Mucosa of descending colon (tissue), 3 donors: ENCODE measurements at regions not wholly inside any gene's neighbourhood (a gene's known extent, or its start where the extent isn't known, plus 50 kb on each side); places are given as distances from the start of the nearest gene placed in this dataset.
A peak's percentile ranks its signal among the peaks of the same experiment; 100 is the strongest.

ENCODE experiments used
- ATAC-seq: fragments of 200-7000 bp; cut with Tn5 transposase; one replicate; pipeline ENCODE4 v1.9.1; 2020; ENCODE audit warnings: mild to moderate bottlenecking, moderate library complexity
- DNase-seq, 3 donors: peaks; one replicate each; pipeline ENCODE4 v3.0.0-alpha.2; 2020
- H3K36me3 ChIP-seq: fragments of 200-600 bp; one replicate; pipeline ENCODE4 v1.8.0; 2021; ENCODE audit warnings: low read depth, mild to moderate bottlenecking
- H3K4me1 ChIP-seq: fragments of 200-600 bp; one replicate; pipeline ENCODE4 v1.8.0; 2021; ENCODE audit warnings: low read depth, mild to moderate bottlenecking
- H3K4me3 ChIP-seq: fragments of 200-600 bp; one replicate; pipeline ENCODE4 v1.8.0; 2021; ENCODE audit warnings: mild to moderate bottlenecking
- H3K9me3 ChIP-seq: fragments of 200-600 bp; one replicate; pipeline ENCODE4 v1.8.0; 2021; ENCODE audit warnings: mild to moderate bottlenecking
- CTCF ChIP-seq: fragments of 200-600 bp; IDR thresholded peaks from one replicate; pipeline ENCODE4 v1.8.0; 2022; ENCODE audit warnings: antibody characterized with exemption, mild to moderate bottlenecking
- intact Hi-C, 2 donors: fragments of 100-400 bp; cut with DNase I in 1 of 2; cut with micrococcal nuclease in 1 of 2; formaldehyde crosslinking; loops; one replicate each; pipeline versions ENCODE4 v1.11.0 to v1.11.1; 2022; cut with DNase I, micrococcal nuclease
- donor health status: DM: no; HTN: no; CAD: no; lungs with moderate emphysema.
- donor health status: DM: no; HTN: no; CAD: no.
- donor health status: DM: no; HTN: yes; CAD: no.

GRCh38 chr2:22932288-22932687 lies 452.7 kb upstream of the KLHL29 start:
- intact Hi-C loops, result no loop called here
- no peaks in the 10 kb centered on the region for H3K36me3 ChIP-seq

GRCh38 chr2:22934747-22935146 lies 450.2 kb upstream of the KLHL29 start:
- H3K4me3 ChIP-seq, result no peak overlapping the region
- DNase-seq, result no peak
- intact Hi-C loops, result no loop called here
- H3K9me3 ChIP-seq, result no peaks in the 10 kb centered on the region
- no peak for TF ChIP-seq CTCF
- no peak for ATAC-seq
- no peaks in the 10 kb centered on the region for H3K36me3 ChIP-seq
- no peaks in the 10 kb centered on the region for H3K4me1 ChIP-seq

More at GRCh38 chr2:22932288-22932687, 452.7 kb upstream of the KLHL29 start:
- TF ChIP-seq CTCF, result no peak
- DNase-seq, result no peak
- Histone ChIP-seq H3K4me3 (no peak overlapping the region), H3K9me3 (no peaks in the 10 kb centered on the region), H3K4me1 (no peaks in the 10 kb centered on the region)
- peak; percentile 88 for ATAC-seq

- intact Hi-C loops, result no loop called here
Observed at GRCh38 chr2:22942441-22942840, 442.5 kb upstream of the KLHL29 start.

GRCh38 chr2:22944143-22944542 lies 440.8 kb upstream of the KLHL29 start:
- intact Hi-C loops, result no loop called here

More at GRCh38 chr2:22942441-22942840, 442.5 kb upstream of the KLHL29 start:
- no peak for TF ChIP-seq CTCF
- Histone ChIP-seq H3K4me3 (no peak overlapping the region), H3K4me1 (no peaks in the 10 kb centered on the region), H3K36me3 (no peaks in the 10 kb centered on the region), H3K9me3 (no peaks in the 10 kb centered on the region)
- peak; percentile 37 for ATAC-seq
- DNase-seq, result no peak

GRCh38 chr2:22946553-22946952 lies 438.4 kb upstream of the KLHL29 start:
- H3K4me1 ChIP-seq, result no peaks in the 10 kb centered on the region
- DNase-seq (no peak), ATAC-seq (no peak)
- no peak overlapping the region for H3K4me3 ChIP-seq
- H3K36me3 ChIP-seq, result no peaks in the 10 kb centered on the region
- H3K9me3 ChIP-seq, result no peaks in the 10 kb centered on the region
- no peak for TF ChIP-seq CTCF
- intact Hi-C loops, result no loop called here

More at GRCh38 chr2:22944143-22944542, 440.8 kb upstream of the KLHL29 start:
- DNase-seq (no peak), ATAC-seq (no peak)
- no peak overlapping the region for H3K4me3 ChIP-seq
- H3K4me1 ChIP-seq, result no peaks in the 10 kb centered on the region
- no peaks in the 10 kb centered on the region for H3K9me3 ChIP-seq
- no peaks in the 10 kb centered on the region for H3K36me3 ChIP-seq
- TF ChIP-seq CTCF, result no peak

GRCh38 chr2:22947741-22948140 lies 437.2 kb upstream of the KLHL29 start:
- ATAC-seq, result no peak
- H3K4me1 ChIP-seq, result no peaks in the 10 kb centered on the region
- no peaks in the 10 kb centered on the region for H3K36me3 ChIP-seq
- intact Hi-C loops, result no loop called here
- H3K9me3 ChIP-seq, result no peaks in the 10 kb centered on the region
- H3K4me3 ChIP-seq, result no peak overlapping the region
- TF ChIP-seq CTCF, result no peak
- no peak for DNase-seq
